GM21528 (cell line): ENCODE measurements at regions not wholly inside any gene's neighbourhood (a gene's known extent, or its start where the extent isn't known, plus 50 kb on each side); places are given as distances from the start of the nearest gene placed in this dataset.
"Not testable (repeated sequence)": the region's sequence is repeated elsewhere in the genome, so short reads cannot be mapped to it uniquely, and the experiment has no call there.

Experiments used
- ATAC-seq: cut with Tn5 transposase; IDR thresholded peaks from one replicate; pipeline ENCODE4 v1.9.1; 2021; ENCODE audit warnings: mild to moderate bottlenecking, moderate library complexity; ENCODE audit not compliant: unreplicated experiment, low FRiP score

DNA sequence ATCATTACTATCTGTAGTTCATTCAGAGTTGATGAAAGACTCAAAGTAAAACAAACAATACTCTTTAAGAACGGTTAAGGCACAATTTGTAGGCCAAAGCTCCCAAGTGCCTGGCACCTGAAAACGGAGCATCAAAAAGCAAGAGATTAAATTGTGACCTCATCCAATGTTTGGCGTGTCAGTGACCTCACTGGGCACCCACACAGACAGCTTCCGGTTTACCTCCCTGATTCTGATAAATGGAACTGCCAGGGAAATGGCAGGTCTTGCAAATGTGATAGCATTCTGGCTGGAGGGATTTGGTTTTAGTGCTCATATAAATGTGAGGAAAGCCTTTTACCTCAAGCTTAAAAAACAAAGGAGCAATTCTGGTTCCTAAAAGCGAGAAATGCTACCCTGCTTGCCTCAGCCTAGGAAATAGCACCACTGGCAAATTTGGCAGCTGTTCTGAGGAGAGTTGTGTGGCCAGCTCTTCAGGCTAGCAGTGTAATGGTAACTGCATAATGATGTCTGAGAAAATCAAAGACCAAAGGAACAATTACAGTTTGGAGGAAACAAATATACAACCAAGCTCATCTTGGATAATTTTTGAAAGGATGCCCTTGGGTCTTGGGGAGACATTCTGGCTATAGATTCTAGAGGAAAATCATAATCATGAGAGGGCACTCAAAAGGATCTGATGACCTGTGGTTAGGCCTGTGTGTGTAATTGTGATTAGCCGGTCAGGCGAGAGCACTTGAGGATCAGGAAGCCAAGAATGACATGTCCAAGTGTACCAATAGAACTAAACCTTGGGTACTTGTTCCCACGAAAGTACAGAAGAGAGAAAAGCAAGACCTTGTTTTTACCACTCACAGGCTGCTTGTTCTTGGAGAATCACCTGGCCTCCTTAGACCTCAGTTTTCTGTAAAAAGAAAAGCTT is 174.3 kb downstream of the TFAP2B start:
- ATAC-seq: no peak

DNA sequence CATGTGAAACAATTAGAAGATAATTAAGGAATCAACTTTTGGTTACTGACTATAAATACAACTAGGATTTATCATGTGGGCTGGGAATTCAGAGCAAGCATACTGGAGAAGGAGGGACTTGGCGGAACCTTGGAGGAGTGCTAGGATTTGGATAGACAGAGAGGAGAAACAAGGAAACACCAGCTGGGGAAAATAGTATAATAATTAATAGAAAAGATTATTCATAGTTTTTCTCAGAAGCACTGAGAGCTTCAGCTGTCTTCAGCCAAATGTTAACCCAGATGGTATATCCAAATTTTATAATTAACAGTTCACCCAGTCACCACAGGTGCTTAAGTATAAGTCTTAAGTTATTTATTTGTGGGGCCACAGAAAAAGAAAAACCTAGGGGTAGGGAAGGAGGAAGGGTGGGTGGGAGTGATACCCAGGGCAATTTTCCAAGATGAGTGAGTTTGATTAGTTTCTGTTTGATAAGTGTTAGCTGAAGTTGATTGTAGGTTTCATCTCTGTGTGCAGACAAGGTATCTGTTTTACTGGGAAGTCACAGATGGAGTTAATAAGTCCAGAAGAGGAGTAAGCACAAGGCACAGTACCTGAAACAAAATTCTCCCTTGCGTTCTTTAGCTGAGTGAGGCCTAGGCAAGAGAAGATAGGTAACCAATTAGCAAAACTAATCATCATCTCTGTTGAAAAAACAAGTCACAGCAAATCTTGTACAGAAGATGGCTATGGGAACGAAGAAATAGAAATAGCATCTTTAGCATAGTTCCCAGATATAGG is 175.5 kb downstream of the TFAP2B start:
- no peak for ATAC-seq

- no peak for ATAC-seq
Observed at GRCh38 chr6:50995036-50995435, 176.4 kb downstream of the TFAP2B start.

DNA sequence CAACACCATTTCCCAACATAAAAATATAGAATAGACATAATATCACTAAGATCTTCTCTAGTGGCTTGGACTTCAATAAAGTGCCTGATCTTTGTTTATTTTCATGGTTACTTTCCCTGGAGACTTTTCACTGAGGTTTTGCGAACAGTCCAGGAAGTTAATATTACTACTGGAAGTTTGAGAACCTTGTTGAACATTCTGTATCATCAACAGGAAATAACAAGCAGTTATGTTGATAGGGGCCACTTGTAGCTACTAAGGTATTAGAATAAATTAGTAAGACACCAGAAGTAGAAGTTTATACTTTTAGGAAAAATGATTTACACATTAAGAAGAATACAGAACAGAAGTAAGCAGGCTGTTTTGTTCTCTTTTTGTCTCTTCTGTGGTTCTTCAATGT is 180.2 kb downstream of the TFAP2B start:
- no peak for ATAC-seq

GRCh38 chr6:51001399-51001798 is 182.7 kb downstream of the TFAP2B start:
- ATAC-seq: no peak

- no peak for ATAC-seq
Observed at GRCh38 chr6:51004380-51004779, 185.7 kb downstream of the TFAP2B start.

DNA sequence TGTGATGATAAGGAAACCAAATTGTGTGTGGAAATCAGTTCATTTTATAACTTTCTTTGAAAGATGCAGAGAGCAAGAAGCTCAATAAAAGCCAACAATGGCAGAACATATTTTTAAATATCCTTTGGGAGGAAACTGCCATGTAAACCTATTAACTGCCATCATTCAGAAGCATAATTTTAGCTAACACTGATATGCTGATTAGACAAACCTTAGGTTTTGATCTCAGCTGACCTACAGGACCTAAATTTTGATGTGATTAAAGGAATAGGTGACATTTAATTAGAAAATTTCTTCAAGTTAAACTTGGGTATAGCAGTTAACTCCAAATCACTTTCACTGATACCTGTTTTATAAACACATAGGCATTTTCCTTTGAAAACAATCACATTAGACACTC is 187.1 kb downstream of the TFAP2B start:
- ATAC-seq: no peak

GRCh38 chr6:51007237-51007636 is 188.6 kb downstream of the TFAP2B start:
- ATAC-seq: no peak

- ATAC-seq: not testable (repeated sequence)
Observed at GRCh38 chr6:51008693-51009092, 190.0 kb downstream of the TFAP2B start.

- no peak for ATAC-seq
Observed at GRCh38 chr6:51013376-51013775, 194.7 kb downstream of the TFAP2B start.

DNA sequence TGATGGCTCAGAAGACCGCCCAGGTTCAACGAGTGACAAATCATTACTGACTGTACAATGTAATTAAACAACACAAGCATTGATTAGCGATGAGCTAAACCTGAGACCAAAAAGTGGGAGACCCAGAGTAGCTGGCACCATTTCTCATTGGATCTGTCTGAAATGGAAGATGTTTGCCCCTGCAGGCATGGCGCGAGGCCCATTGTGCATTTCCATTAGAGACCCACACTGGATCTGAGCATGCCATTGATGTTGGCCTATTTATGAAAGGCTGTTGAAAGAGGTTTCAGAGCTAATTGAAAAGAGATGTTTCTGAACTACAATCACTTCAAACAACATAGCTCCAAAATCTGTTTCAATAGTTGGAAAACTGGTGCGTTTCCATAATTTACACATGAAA is 196.7 kb downstream of the TFAP2B start:
- ATAC-seq: no peak

GRCh38 chr6:51016489-51016888 is 197.8 kb downstream of the TFAP2B start:
- ATAC-seq: no peak

GRCh38 chr6:51019806-51020205 is 201.1 kb downstream of the TFAP2B start:
- no peak for ATAC-seq

GRCh38 chr6:51021171-51021570 is 202.5 kb downstream of the TFAP2B start:
- ATAC-seq: no peak

- no peak for ATAC-seq
Observed at GRCh38 chr6:51024126-51024525, 205.5 kb downstream of the TFAP2B start.

DNA sequence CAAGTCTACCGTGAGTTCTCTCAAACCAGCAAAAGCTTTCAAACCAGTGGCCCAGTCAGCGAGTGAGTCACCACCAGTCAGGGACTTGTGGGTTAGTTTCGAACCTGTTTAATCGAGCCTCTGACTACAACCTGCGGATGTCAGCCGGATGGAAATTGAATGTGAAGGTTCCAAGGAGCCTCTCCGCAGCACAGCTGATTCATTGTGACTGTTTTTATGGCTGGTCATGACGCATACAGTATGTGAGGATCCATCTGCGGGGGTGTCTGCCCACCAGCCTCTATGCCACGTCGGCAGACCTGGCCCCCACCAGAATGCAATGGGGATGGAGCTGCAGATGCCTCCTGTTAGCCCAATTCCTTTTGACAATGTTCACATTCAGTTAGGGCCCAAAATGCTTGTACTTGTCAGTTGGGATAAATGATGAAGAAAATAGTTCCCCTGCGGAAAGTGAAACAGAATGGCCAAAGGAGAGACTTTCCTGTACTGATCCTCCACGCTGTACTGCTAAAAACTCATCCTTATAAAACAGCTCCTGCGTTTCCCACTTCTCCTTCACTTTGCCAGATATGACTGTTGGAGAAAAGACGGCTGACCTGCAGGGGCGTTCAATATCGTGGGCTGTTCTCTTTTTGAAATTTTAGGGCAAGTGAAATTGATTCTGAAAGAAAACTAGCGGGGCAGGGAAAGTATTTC is 206.6 kb downstream of the TFAP2B start:
- no peak for ATAC-seq

GRCh38 chr6:51027283-51028065 is 208.8 kb downstream of the TFAP2B start:
- ATAC-seq: no peak

- no peak for ATAC-seq
Observed at GRCh38 chr6:51028276-51028675, 209.6 kb downstream of the TFAP2B start.

DNA sequence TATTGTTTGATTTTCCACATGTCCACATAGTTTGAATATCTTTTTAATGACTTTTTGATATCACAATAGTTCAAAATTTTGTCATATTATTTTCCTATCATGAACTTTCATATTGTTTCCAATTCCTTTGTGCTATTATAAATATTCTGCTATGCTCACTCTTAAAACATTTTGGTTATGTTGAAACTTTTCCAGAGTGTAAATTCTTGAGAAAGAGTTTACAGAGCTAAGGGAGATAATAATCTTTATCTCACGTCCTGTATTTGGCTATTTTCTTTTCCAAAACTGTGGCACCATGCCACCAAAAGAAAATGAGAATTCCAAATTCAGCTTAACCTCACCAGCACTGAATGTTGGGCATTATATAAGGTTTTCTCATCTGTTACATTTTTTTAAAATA is 210.9 kb downstream of the TFAP2B start:
- ATAC-seq: no peak

- no peak for ATAC-seq
Observed at GRCh38 chr6:51045548-51045947, 226.9 kb downstream of the TFAP2B start.
